ENCODE measurements at regions not wholly inside any gene's neighbourhood (a gene's known extent, or its start where the extent isn't known, plus 50 kb on each side); places are given as distances from the start of the nearest gene placed in this dataset.

GRCh38 chr1:162973381-162973795 lies 95.8 kb upstream of the RGS4 start:
- Histone ChIP-seq H3K27ac (ENCODE audit: low read depth, low read length, poor library complexity, severe bottlenecking) (no peak overlapping the region), H3K9me3 (ENCODE audit: low read depth, low read length, poor library complexity, severe bottlenecking) (no peaks in the 10 kb centered on the region), H3K36me3 (ENCODE audit: insufficient read depth, low read length, poor library complexity, severe bottlenecking) (no peaks in the 10 kb centered on the region), H3K4me3 (ENCODE audit: low read depth, low read length, poor library complexity, severe bottlenecking) (no peak overlapping the region), H3K27me3 (replicated peaks; ENCODE audit: insufficient read depth, low read depth, low read length, poor library complexity) (no peaks in the 10 kb centered on the region), H3K4me1 (ENCODE audit: insufficient read depth, low read length, poor library complexity, severe bottlenecking) (peaks cover 16% of the 10 kb centered on the region)
- peak; percentile 17 for DNase-seq (ENCODE audit: low spot score)
- no peak for TF ChIP-seq CTCF (conservative IDR thresholded peaks at IDR 0.05; ENCODE audit: low read depth, low read length)
- TF ChIP-seq EZH2 (IDR thresholded peaks at IDR 0.05; ENCODE audit: borderline replicate concordance, low read depth, low read length, poor library complexity, severe bottlenecking), result no peak
- intact Hi-C loops (cut with micrococcal nuclease; ENCODE audit: unreplicated experiment), result no loop called here
- no TSS peak for BruUV-seq (replicated peaks)
- ChIA-PET POLR2A (ENCODE audit: low non-redundant PET) (no interaction called here), CTCF (no interaction called here)

- Histone ChIP-seq H3K4me3 (ENCODE audit: low read depth, low read length, poor library complexity, severe bottlenecking) (no peak overlapping the region), H3K27me3 (replicated peaks; ENCODE audit: insufficient read depth, low read depth, low read length, poor library complexity) (no peaks in the 10 kb centered on the region), H3K27ac (ENCODE audit: low read depth, low read length, poor library complexity, severe bottlenecking) (no peak overlapping the region), H3K36me3 (ENCODE audit: insufficient read depth, low read length, poor library complexity, severe bottlenecking) (no peaks in the 10 kb centered on the region), H3K4me1 (ENCODE audit: insufficient read depth, low read length, poor library complexity, severe bottlenecking) (peaks cover 10% of the 10 kb centered on the region), H3K9me3 (ENCODE audit: low read depth, low read length, poor library complexity, severe bottlenecking) (no peaks in the 10 kb centered on the region)
- DNase-seq (ENCODE audit: low spot score), result peak; percentile 27
- POLR2A ChIA-PET (ENCODE audit: low non-redundant PET), result no interaction called here
- TF ChIP-seq CTCF (conservative IDR thresholded peaks at IDR 0.05; ENCODE audit: low read depth, low read length), result no peak
- no peak for TF ChIP-seq EZH2 (IDR thresholded peaks at IDR 0.05; ENCODE audit: borderline replicate concordance, low read depth, low read length, poor library complexity, severe bottlenecking)
- CTCF ChIA-PET, result no interaction called here
- intact Hi-C loops (cut with micrococcal nuclease; ENCODE audit: unreplicated experiment), result no loop called here
- no TSS peak for BruUV-seq (replicated peaks)
These were observed 96.4 kb upstream of the RGS4 start for GRCh38 chr1:162972773-162973172.

GRCh38 chr1:162970021-162970420 lies 99.1 kb upstream of the RGS4 start:
- Histone ChIP-seq H3K4me3 (ENCODE audit: low read depth, low read length, poor library complexity, severe bottlenecking) (no peak overlapping the region), H3K4me1 (ENCODE audit: insufficient read depth, low read length, poor library complexity, severe bottlenecking) (no peaks in the 10 kb centered on the region), H3K36me3 (ENCODE audit: insufficient read depth, low read length, poor library complexity, severe bottlenecking) (no peaks in the 10 kb centered on the region), H3K27ac (ENCODE audit: low read depth, low read length, poor library complexity, severe bottlenecking) (no peak overlapping the region), H3K9me3 (ENCODE audit: low read depth, low read length, poor library complexity, severe bottlenecking) (no peaks in the 10 kb centered on the region), H3K27me3 (replicated peaks; ENCODE audit: insufficient read depth, low read depth, low read length, poor library complexity) (no peaks in the 10 kb centered on the region)
- TF ChIP-seq CTCF (conservative IDR thresholded peaks at IDR 0.05; ENCODE audit: low read depth, low read length), result no peak
- intact Hi-C loops (cut with micrococcal nuclease; ENCODE audit: unreplicated experiment), result no loop called here
- CTCF ChIA-PET, result no interaction called here
- BruUV-seq (replicated peaks), result no TSS peak
- DNase-seq (ENCODE audit: low spot score), result no peak
- POLR2A ChIA-PET (ENCODE audit: low non-redundant PET), result no interaction called here
